KMS-11 (cell line): ENCODE measurements at regions not wholly inside any gene's neighbourhood (a gene's known extent, or its start where the extent isn't known, plus 50 kb on each side); places are given as distances from the start of the nearest gene placed in this dataset.

Source experiments
- H2AFZ ChIP-seq: fragments of 200-600 bp; sonication (generic); 2 replicates; pipeline ENCODE4 v1.6.1; 2016; ENCODE audit warnings: antibody characterized with exemption, mixed run types, low read depth
- H3K27ac ChIP-seq: fragments of 200-600 bp; sonication (generic); 2 replicates; pipeline ENCODE4 v1.6.1; 2016; ENCODE audit warnings: mild to moderate bottlenecking, mixed run types
- H3K27me3 ChIP-seq: fragments of 200-600 bp; sonication (generic); 2 replicates; pipeline ENCODE4 v1.6.1; 2017; ENCODE audit warnings: mild to moderate bottlenecking, low read depth, mixed run types, moderate library complexity; ENCODE audit not compliant: insufficient read depth
- H3K36me3 ChIP-seq: fragments of 200-600 bp; sonication (generic); 2 replicates; pipeline ENCODE4 v1.6.1; 2017; ENCODE audit warnings: mild to moderate bottlenecking, mixed run types; ENCODE audit not compliant: insufficient read depth
- H3K4me1 ChIP-seq: fragments of 200-600 bp; sonication (generic); 2 replicates; pipeline ENCODE4 v1.6.1; 2016; ENCODE audit warnings: mild to moderate bottlenecking, low read depth, mixed run types; ENCODE audit not compliant: poor library complexity, severe bottlenecking
- H3K4me2 ChIP-seq: fragments of 200-600 bp; sonication (generic); 2 replicates; pipeline ENCODE4 v1.7.0; 2016; ENCODE audit warnings: mild to moderate bottlenecking, mixed run types
- H3K4me3 ChIP-seq: fragments of 200-600 bp; sonication (generic); IDR thresholded peaks from 2 replicates; pipeline ENCODE4 v1.6.1; 2017; ENCODE audit warnings: low read depth, low read length, mixed read lengths; ENCODE audit not compliant: insufficient read depth
- H3K79me2 ChIP-seq: fragments of 200-600 bp; sonication (generic); 2 replicates; pipeline ENCODE4 v1.6.1; 2016; ENCODE audit warnings: low read depth, mixed run types; ENCODE audit not compliant: insufficient read depth
- H3K9ac ChIP-seq: fragments of 200-600 bp; sonication (generic); 2 replicates; pipeline ENCODE4 v1.6.1; 2016; ENCODE audit warnings: mild to moderate bottlenecking, mixed run types
- H4K20me1 ChIP-seq: fragments of 200-600 bp; sonication (generic); 2 replicates; pipeline ENCODE4 v1.6.1; 2016; ENCODE audit warnings: mild to moderate bottlenecking, mixed run types; ENCODE audit not compliant: insufficient read depth
- CTCF ChIP-seq: fragments of 200-600 bp; sonication (generic); conservative IDR thresholded peaks from 2 replicates; pipeline ENCODE4 v1.6.1; 2017; ENCODE audit warnings: low read depth, mild to moderate bottlenecking, antibody characterized with exemption, low read length, moderate library complexity, mixed read lengths

DNA sequence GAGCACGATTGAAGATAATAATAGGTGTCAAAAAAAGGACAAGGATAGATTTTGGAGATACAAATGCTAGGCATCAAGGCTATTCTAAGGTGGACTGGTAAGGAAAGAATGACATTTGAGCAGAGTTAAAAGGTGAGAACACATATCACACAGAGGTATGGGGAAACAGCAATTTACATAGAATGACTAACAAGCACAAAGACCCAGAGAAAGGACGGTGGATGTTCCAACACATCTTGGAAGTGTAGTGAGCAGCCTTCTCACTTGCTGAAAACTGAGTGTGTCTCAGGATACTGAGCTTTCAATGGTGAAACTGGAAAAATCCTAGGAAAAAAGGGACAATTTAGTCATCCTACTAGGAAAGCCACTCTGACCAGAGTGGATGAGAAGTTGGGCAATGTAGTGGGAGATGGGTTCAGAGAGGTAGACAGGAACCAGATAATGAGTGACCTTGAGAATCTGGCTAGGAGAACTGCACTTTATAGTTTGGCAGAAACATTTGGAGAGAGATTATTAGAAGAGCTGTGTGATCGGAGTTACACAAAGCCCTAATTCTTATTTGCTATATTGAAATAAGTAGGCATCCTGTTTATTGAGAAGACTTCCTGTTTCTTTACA, 706.0 kb downstream of the KCNA4 start:
- Histone ChIP-seq H3K36me3 (no peaks in the 10 kb centered on the region), H3K4me2 (no peak overlapping the region)

GRCh38 chr11:29309992-29310391, 706.8 kb downstream of the KCNA4 start:
- Histone ChIP-seq H3K27ac (no peak overlapping the region), H4K20me1 (no peaks in the 10 kb centered on the region), H3K4me3 (no peak overlapping the region), H2AFZ (no peak overlapping the region), H3K79me2 (no peaks in the 10 kb centered on the region), H3K27me3 (no peaks in the 10 kb centered on the region), H3K9ac (no peak overlapping the region), H3K4me2 (no peak overlapping the region), H3K36me3 (no peaks in the 10 kb centered on the region), H3K4me1 (no peaks in the 10 kb centered on the region)
- TF ChIP-seq CTCF = no peak

More for the DNA sequence above, 706.0 kb downstream of the KCNA4 start:
- no peaks in the 10 kb centered on the region for H3K27me3 ChIP-seq
- no peak for TF ChIP-seq CTCF
- H4K20me1 ChIP-seq = no peaks in the 10 kb centered on the region
- H3K9ac ChIP-seq = no peak overlapping the region
- H2AFZ ChIP-seq = no peak overlapping the region
- H3K27ac ChIP-seq = no peak overlapping the region
- no peaks in the 10 kb centered on the region for H3K79me2 ChIP-seq
- no peaks in the 10 kb centered on the region for H3K4me1 ChIP-seq
- no peak overlapping the region for H3K4me3 ChIP-seq

DNA sequence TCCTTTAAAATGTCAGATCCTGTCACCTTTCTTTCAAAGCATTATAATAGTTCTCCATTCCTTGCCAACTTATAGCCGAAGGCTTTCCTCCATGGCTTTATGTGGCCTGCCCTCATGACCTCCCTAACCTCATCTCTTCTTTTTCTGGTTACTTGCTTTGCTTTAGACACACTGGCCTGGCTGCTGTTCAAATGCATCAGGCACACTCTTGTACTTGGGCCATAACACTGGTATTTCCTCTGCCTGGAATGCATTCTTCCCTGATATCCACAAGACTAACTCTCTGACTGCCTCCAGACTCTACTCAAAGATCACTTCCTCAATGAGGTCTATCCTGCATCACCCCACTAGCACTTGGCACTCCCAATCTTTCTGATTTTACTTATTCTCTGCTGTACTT, 710.3 kb downstream of the KCNA4 start:
- Histone ChIP-seq H3K4me3 (no peak overlapping the region), H3K27me3 (no peaks in the 10 kb centered on the region), H3K4me2 (no peak overlapping the region), H4K20me1 (no peaks in the 10 kb centered on the region), H3K36me3 (no peaks in the 10 kb centered on the region), H3K79me2 (no peaks in the 10 kb centered on the region), H3K9ac (no peak overlapping the region), H3K4me1 (no peaks in the 10 kb centered on the region), H2AFZ (no peak overlapping the region), H3K27ac (no peak overlapping the region)
- no peak for TF ChIP-seq CTCF

DNA sequence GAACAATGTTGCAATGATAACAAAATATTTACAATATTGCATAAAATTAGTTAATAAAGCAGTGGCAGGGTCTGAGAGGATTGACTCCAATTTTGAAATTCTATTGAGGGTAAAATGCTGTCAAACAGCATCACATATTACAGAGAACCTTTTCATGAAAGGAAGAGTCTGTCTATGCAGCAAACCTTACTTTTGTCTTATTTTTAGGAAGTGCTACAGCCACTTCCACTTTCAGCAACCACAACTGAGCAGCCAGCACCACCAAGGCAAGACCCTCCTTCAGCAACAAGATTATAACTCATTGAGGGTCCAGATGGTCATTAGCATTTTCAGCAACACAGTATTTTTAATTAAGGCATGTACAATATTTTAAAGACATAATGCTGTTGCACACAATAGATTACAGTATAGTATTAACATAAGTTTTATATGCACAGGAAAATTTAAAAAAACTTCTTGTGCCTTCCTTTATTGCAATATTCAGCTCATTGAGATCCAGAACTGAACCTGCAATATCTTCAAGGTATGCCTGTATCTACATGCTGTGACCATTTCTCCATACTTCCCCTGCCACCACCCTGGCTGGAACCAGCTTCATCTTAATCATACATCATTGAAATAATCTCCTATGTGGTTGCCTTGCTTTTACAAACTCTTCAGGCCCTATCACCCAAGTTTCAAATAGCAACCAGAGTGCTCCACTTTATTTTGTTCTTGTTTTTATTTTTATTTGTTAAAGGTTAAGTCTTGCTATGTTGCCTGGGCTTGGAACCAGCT, 711.2 kb downstream of the KCNA4 start:
- Histone ChIP-seq H3K9ac (no peak overlapping the region), H3K4me2 (no peak overlapping the region), H3K4me3 (no peak overlapping the region), H3K27me3 (no peaks in the 10 kb centered on the region), H4K20me1 (no peaks in the 10 kb centered on the region), H3K27ac (no peak overlapping the region), H3K4me1 (no peaks in the 10 kb centered on the region), H3K79me2 (no peaks in the 10 kb centered on the region), H2AFZ (no peak overlapping the region), H3K36me3 (no peaks in the 10 kb centered on the region)
- no peak for TF ChIP-seq CTCF
